GM18511 (cell line): ENCODE measurements at regions not wholly inside any gene's neighbourhood (a gene's known extent, or its start where the extent isn't known, plus 50 kb on each side); places are given as distances from the start of the nearest gene placed in this dataset.

Source experiments
- ATAC-seq: cut with Tn5 transposase; IDR thresholded peaks from one replicate; pipeline ENCODE4 v1.9.1; 2021; ENCODE audit warnings: mild to moderate bottlenecking, moderate library complexity; ENCODE audit not compliant: unreplicated experiment

DNA sequence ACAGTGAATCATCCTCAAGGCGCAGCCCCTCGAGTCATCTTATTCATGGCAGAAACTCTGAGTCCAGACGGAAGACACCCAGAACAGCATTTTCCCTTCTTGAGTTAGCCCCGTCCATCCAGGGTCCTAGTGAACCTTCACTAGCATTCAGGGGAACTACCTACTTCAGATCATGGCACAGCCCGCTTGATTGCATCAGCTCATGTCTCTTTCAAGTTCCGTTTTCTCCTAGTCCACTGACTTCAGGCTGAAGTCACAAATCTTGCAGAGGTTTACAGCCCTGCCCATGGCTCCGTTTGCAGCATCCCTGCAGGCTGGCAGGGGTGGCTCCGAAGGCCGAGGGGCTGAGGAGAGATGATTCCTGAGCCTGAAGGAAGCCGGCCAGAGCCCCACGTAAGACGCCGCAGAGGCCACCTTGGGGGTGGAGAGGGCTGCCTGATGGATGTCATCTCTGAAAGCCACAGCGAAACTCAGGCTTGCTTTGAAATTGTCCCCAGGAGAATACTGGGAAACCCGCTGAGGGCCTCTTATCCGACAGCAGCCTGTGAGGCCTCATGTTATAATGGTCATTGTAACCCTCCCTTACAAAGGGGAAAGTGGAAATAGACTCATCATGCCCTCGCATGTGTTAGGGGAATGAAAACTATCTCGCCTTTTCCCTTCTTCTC lies 310.2 kb upstream of the AJAP1 start:
- ATAC-seq, result peak; percentile 74

DNA sequence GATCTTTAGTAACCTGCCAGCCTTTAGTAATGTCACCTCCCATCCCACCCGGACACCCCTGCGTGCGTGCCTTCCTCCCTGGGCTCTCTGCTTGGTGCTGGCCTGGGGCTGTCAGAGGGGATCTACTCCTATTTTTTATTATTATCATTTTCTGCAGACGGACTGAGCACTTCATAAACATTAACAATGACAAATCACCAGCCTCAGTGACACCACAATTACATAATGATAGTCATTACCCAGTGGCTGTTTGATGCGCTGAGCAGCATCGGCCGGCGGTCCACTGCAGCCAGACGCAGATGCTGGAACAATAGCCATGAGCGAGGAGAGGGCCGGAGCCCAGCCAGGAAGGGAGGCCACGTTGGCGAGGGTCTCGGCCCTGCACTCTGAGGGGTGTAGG lies 309.3 kb upstream of the AJAP1 start:
- no peak for ATAC-seq

GRCh38 chr1:4346131-4346530 lies 308.3 kb upstream of the AJAP1 start:
- no peak for ATAC-seq

DNA sequence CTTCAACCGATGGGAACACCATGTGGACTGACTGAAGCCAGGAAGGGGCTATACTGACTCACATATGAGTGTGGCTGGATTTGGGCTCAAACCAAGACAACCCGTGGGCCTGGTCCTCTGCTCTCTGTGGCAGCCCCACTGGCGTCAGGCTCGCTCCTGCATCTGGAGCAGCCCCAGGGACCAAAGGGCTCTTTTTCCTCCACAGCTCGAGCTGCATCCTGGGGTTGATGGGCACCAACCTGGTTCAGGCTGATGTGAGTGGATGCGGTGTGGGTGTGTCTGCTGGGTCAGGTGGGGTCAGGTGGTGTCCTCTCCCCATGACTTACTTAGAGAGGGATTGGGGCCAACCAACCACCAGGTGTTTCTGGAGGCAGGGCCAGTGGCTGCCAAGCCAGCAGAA lies 303.0 kb upstream of the AJAP1 start:
- ATAC-seq, result no peak

- no peak for ATAC-seq
Observed at GRCh38 chr1:4353090-4353856, 301.1 kb upstream of the AJAP1 start.

GRCh38 chr1:4355839-4356238 lies 298.6 kb upstream of the AJAP1 start:
- no peak for ATAC-seq

DNA sequence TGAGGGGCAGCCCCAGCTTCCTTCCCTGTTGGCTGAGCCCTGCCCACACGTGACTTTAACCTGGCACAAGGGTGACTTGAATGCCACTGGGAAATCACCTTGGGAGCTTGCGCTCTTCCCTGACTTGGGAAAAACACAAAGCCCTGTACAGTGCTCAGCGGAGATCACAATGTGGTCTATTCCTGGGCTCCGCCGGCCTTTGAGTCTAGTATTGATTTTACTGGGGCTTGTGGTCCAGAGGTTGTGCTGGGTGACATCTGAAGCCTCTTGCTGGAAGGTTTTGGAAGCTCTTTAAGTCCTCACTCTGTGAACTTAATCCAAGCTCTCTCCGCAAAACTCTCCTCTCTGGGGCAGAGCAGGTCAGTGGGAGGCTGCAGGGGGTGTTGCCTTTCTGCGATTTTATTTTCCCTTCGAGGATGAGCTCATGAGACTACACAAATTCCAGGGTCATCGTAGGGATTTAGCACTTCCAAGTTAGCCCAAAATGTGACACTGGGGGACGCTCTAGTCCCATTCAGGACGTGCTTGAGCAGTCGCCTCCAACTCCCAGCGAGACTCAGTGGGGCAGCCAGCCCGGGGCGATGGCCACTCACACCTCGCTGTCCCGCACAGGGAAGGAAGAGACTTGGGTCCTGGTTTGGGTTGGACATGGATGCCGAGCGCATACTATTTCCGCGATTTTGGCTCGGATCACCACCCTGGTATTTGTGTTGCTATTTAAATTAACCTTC lies 291.9 kb upstream of the AJAP1 start:
- ATAC-seq, result no peak

DNA sequence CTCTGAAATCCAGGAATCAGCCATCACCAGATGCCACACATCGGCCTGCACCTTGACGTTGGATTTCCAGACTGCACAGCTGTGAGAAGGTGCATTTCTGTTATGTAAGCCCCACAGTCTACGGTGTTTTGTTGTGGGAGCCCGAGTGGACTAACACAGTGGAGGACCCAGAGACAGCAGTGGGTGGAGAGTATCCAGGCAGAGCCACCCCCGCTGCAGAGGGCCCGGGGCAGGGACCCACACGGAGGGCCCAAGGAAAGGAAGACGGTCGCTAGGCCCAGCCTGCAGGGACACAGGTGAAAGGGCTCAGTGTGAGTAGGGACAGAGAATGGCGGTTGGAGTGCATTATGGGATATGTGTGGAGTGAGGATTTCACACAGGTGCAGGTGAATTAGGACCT lies 288.3 kb upstream of the AJAP1 start:
- ATAC-seq, result no peak

- no peak for ATAC-seq
Observed at GRCh38 chr1:4367230-4367777, 287.1 kb upstream of the AJAP1 start.

DNA sequence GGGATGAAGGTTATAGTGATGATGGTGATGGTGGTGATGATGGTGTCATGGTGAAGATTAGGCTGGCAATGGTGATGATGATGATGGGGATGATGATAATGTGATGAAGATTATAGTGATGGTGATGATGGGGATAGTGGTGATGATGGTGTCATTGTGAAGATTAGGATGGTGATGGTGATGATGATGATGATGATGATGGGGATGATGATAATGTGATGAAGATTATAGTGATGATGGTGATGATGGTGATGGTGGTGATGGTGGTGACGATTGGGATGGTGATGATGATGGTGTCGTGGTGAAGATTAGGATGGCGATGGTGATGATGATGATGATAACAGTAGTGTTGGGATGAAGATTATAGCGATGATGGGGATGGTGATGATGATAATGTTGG lies 285.1 kb upstream of the AJAP1 start:
- no peak for ATAC-seq

DNA sequence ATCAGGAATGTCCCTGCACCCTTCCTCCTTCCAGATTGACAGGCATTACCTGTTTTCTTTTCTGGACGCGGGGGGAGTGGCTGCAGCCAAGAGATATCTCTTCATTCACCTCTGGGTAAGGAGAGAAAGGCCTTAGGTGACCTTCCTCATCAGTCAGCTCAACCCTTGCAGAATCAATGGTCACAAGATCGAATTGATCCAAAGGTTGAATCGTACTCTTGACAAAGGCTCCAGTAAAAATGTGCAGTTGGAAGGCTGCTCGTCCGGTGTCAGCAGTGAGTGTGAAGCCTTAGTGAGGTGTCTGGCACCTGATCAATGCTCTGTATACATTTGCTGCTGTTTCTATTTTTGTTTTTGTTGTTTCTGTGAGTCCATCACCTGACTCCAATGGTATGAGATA lies 282.6 kb upstream of the AJAP1 start:
- no peak for ATAC-seq

DNA sequence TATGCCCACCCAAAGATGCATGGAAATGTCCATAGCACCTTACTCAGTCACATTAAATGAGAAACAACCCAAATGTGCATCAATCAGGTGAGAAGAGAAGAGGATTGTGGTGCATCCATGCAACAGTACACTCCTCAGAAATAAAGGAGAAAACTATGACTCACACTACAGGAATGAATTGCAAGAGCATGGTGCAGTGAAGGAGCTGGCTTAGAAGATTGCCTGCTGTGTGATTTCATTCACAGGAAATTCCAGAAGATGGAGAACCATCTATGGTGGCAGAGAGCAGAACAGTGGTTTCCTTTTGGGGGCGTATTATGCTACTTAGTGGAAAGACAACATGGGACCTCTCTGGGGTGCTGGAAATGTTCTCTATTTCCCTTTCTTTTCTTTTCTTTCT lies 278.6 kb upstream of the AJAP1 start:
- ATAC-seq, result no peak

- no peak for ATAC-seq
Observed at GRCh38 chr1:4379451-4380175, 274.8 kb upstream of the AJAP1 start.

- ATAC-seq, result no peak
Observed at GRCh38 chr1:4380564-4381168, 273.7 kb upstream of the AJAP1 start.

GRCh38 chr1:4393191-4393590 lies 261.2 kb upstream of the AJAP1 start:
- no peak for ATAC-seq

DNA sequence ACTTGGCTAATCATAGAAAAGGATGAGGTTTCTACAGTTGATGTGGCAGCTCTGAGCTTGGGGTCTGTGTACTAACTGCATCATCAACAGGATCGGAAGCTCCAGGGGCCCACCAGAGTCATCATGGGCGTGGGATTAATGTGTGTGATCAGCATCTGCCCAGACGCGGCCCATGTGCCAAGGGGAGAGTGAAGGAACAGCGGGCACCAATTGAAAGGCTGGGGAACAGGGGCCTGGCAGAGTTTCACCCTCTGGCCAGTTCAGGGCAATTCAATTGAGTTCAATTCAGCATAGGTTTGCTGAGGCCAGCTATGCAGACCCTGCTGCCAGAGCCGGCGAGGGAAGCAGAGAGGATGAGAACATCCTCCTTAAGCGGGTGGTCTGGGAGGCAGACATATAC lies 260.0 kb upstream of the AJAP1 start:
- ATAC-seq, result no peak

DNA sequence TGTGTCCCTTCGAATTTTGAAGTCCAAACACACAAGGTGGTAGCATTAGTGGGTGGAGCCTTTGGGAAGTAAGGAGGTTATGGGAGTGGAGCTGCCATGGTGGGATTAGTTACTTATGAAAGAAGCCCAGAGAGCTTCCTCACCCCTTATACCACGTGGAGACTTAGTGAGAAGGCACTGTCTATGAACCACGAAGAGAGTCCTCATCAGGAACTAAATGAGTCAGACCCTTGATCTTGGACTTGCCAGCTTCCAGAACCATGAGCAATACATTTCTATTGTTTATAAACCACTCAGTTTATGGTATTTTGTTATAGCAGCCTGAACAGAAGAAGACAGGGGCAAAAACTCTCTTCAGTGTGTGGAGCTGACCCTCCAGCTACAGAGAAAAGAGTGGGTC lies 259.3 kb upstream of the AJAP1 start:
- no peak for ATAC-seq

GRCh38 chr1:4395676-4396075 lies 258.7 kb upstream of the AJAP1 start:
- ATAC-seq, result no peak

GRCh38 chr1:4396551-4396950 lies 257.9 kb upstream of the AJAP1 start:
- no peak for ATAC-seq

GRCh38 chr1:4397196-4397595 lies 257.2 kb upstream of the AJAP1 start:
- no peak for ATAC-seq

- ATAC-seq, result no peak
Observed at GRCh38 chr1:4402032-4402431, 252.4 kb upstream of the AJAP1 start.
